Epithelial cell of proximal tubule (primary cell): ENCODE measurements at regions not wholly inside any gene's neighbourhood (a gene's known extent, or its start where the extent isn't known, plus 50 kb on each side); places are given as distances from the start of the nearest gene placed in this dataset.

Source experiments
- DNase-seq: peaks from one replicate; pipeline ENCODE4 v3.0.0-alpha.2; 2011; ENCODE audit warnings: low read depth
- H3K4me3 ChIP-seq: 2 replicates; pipeline ENCODE4 v1.5.1; 2011; ENCODE audit warnings: low read depth, mild to moderate bottlenecking, low read length
- CTCF ChIP-seq: conservative IDR thresholded peaks from 2 replicates; pipeline ENCODE4 v1.5.1; 2012; ENCODE audit warnings: low read depth, mild to moderate bottlenecking, low read length

GRCh38 chr12:77569876-77570275, 260.8 kb upstream of the NAV3 start:
- DNase-seq = no peak
- TF ChIP-seq CTCF = no peak
- no peak overlapping the region for H3K4me3 ChIP-seq

GRCh38 chr12:77560714-77561113, 270.0 kb upstream of the NAV3 start:
- no peak for TF ChIP-seq CTCF
- no peak overlapping the region for H3K4me3 ChIP-seq
- no peak for DNase-seq

GRCh38 chr12:77559400-77560074, 271.2 kb upstream of the NAV3 start:
- TF ChIP-seq CTCF = no peak
- no peak for DNase-seq
- H3K4me3 ChIP-seq = no peak overlapping the region

DNA sequence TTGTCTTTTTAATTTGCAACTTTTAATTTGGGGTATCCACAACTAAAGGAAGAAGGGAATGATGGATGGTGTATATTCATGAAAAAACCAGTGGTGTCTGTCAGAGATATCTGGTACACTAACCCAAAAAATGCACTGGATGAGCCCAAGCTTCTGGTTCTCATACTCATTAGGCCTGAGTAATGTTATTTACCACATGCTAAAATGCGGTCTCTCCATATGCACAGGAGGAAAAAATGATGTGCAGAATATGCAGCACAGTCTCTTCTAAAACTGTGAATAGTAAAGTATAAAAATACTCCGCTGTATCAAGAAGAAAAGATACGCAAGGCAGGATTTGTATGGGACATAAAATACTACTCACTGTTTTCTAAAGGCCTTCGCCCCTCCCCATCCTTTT, 275.6 kb upstream of the NAV3 start:
- DNase-seq = no peak
- H3K4me3 ChIP-seq = no peak overlapping the region
- no peak for TF ChIP-seq CTCF

DNA sequence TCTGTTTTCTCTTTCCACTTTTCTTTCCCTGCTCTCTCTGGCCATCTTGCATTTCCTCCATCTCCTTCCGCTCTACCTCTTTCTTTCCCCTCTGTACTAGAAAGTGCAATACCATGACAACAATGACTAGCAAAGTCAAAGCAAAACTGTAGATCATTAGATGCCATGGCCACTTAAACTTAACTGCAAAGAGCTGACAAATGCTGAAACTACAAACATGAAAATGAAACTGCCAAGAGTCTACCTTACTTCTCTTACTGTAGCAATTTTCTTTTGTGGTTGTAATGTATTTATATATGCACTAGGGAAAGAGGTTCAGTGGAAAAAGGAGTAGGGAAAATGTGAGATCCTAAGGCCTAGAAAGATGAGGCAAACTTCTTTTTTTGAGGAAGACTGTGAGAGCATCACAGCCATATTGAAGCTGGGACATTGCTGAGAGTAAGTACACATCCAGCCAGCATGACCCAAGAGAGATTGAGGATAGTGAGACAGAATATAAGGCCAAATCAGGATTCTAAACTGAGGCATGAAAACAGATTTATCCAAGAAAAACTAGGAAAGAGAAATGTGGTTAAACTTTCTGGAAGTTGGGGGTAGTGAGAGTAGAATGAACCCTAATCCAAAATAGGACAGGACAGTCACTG, 276.6 kb upstream of the NAV3 start:
- H3K4me3 ChIP-seq = no peak overlapping the region
- no peak for TF ChIP-seq CTCF
- no peak for DNase-seq

DNA sequence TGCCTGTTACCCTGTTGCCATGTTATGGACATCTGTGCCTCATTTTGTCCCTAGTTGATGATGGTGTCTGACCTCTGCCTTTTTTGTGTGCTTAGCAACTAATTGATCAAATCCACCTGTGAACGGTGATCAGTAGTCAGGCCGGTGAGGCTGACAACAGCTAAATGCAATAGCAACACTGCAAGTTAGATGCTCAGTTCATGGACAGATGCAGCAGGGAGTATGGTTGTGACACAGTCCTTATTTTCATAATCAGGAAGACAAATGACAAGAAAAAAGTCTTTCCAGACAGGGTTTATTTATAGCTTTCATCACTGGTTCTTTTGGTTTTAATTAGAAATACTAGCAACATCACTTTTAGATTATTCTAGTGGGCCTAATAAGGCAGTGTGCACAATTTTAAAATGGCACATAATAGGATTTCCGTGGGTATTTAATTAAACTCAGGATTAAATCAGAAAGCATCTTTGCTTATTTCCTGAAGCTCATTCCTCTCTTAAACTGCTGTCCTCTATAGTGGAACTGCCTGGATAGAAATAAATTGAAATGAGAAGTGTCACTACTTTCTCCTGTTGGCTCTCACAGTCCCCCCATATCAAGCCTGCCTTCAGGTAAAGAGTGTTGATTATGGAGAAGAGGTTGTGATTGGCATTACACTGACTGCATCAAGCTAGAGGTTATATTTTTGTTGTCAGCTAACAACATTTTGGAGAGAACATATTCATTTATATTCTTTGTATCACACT, 281.1 kb upstream of the NAV3 start:
- no peak for TF ChIP-seq CTCF
- H3K4me3 ChIP-seq = no peak overlapping the region
- DNase-seq = no peak
